ENCODE measurements at regions not wholly inside any gene's neighbourhood (a gene's known extent, or its start where the extent isn't known, plus 50 kb on each side); places are given as distances from the start of the nearest gene placed in this dataset.

DNA sequence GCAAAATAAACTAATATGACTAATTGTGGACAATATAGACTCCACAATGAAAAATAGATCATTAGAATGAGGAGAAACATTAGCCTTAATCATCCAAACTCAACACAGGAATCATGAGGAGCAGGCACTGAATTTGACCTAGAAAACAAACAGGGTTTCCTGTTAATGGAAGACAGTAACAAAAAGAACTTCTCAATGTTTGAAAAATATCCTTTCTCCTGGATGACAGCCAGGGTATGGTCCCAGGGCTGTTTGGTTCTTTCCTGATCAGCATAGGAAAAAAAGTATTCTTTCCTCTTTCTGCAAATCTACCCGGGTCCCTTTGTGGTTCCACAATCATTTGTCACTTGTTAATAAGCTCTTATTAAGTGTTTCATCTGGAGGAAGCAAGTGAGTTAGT lies 145.3 kb upstream of the SVIL start:
- TF ChIP-seq, protein P1, sequence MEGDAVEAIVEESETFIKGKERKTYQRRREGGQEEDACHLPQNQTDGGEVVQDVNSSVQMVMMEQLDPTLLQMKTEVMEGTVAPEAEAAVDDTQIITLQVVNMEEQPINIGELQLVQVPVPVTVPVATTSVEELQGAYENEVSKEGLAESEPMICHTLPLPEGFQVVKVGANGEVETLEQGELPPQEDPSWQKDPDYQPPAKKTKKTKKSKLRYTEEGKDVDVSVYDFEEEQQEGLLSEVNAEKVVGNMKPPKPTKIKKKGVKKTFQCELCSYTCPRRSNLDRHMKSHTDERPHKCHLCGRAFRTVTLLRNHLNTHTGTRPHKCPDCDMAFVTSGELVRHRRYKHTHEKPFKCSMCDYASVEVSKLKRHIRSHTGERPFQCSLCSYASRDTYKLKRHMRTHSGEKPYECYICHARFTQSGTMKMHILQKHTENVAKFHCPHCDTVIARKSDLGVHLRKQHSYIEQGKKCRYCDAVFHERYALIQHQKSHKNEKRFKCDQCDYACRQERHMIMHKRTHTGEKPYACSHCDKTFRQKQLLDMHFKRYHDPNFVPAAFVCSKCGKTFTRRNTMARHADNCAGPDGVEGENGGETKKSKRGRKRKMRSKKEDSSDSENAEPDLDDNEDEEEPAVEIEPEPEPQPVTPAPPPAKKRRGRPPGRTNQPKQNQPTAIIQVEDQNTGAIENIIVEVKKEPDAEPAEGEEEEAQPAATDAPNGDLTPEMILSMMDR (IDR thresholded peaks at IDR 0.05): no peak
- TF ChIP-seq EZH2 (IDR thresholded peaks at IDR 0.05; ENCODE audit: borderline replicate concordance, insufficient read depth, low read depth, low read length, poor library complexity, severe bottlenecking): no peak

All from B cell (primary cell).